Lung (tissue), 11 donors: ENCODE measurements at regions not wholly inside any gene's neighbourhood (a gene's known extent, or its start where the extent isn't known, plus 50 kb on each side); places are given as distances from the start of the nearest gene placed in this dataset.

ENCODE experiments used
- ATAC-seq: fragments of 200-7000 bp; cut with Tn5 transposase; one replicate; pipeline ENCODE4 v1.9.1; 2020; ENCODE audit warnings: moderate number of reproducible peaks; ENCODE audit not compliant: insufficient read depth, low FRiP score
- DNase-seq, 3 donors: peaks; one replicate each; pipeline ENCODE4 v3.0.0-alpha.2; 2013 to 2017
- H3K27ac ChIP-seq, 2 donors: one replicate each; pipeline ENCODE4 v1.5.1; 2013; ENCODE audit warnings: mild to moderate bottlenecking in 2 of 2, moderate library complexity in 2 of 2, control low read depth in 1 of 2, inconsistent platforms in 1 of 2, low read depth in 1 of 2, low read length in 1 of 2
- H3K27me3 ChIP-seq, 3 donors: one replicate each; pipeline ENCODE4 v1.5.1; 2013; ENCODE audit warnings: low read length in 2 of 3; ENCODE audit not compliant: control insufficient read depth in 3 of 3, insufficient read depth in 3 of 3
- H3K36me3 ChIP-seq, 4 donors: one replicate each; pipeline ENCODE4 v1.5.1; 2013; ENCODE audit warnings: low read length in 4 of 4, mild to moderate bottlenecking in 1 of 4, moderate library complexity in 1 of 4; ENCODE audit not compliant: control insufficient read depth in 4 of 4, insufficient read depth in 4 of 4
- H3K4me1 ChIP-seq, 5 donors: one replicate each; pipeline ENCODE4 v1.5.1; 2013; ENCODE audit warnings: low read length in 5 of 5, mild to moderate bottlenecking in 2 of 5, moderate library complexity in 1 of 5; ENCODE audit not compliant: control insufficient read depth in 5 of 5, insufficient read depth in 5 of 5
- H3K4me3 ChIP-seq: one replicate; pipeline ENCODE4 v1.5.1; 2013; ENCODE audit warnings: mild to moderate bottlenecking, control low read depth, moderate library complexity
- H3K9ac ChIP-seq, 2 donors: one replicate each; pipeline ENCODE4 v1.5.1; 2013; ENCODE audit warnings: low read length in 2 of 2, control low read depth in 1 of 2; ENCODE audit not compliant: insufficient read depth in 1 of 2
- H3K9me3 ChIP-seq, 4 donors: one replicate each; pipeline ENCODE4 v1.5.1; 2013; ENCODE audit warnings: low read length in 3 of 4, mild to moderate bottlenecking in 1 of 4, moderate library complexity in 1 of 4; ENCODE audit not compliant: control insufficient read depth in 4 of 4, insufficient read depth in 3 of 4
- WGBS, 2 donors: extraction: QIAGEN DNeasy Blood & Tissue Kit; methylation state at CpG; one replicate each; pipeline ENCODE4 v1.1.7; 2013; 5-methylcytosine and 5-hydroxymethylcytosine counted together
- TF ChIP-seq, protein P1 (sequence below): IDR thresholded peaks from 2 replicates; pipeline ENCODE4 v1.5.1; 2012; ENCODE audit warnings: mild to moderate bottlenecking; ENCODE audit errors: control extremely low read depth, extremely low read depth
- donor health status: control.
- donor health status: control.
- donor health status: Bipolar disorder and iron deficiency.
- donor health status: healthy.
- donor health status: DM: yes; HTN: yes; CAD: no.

DNA sequence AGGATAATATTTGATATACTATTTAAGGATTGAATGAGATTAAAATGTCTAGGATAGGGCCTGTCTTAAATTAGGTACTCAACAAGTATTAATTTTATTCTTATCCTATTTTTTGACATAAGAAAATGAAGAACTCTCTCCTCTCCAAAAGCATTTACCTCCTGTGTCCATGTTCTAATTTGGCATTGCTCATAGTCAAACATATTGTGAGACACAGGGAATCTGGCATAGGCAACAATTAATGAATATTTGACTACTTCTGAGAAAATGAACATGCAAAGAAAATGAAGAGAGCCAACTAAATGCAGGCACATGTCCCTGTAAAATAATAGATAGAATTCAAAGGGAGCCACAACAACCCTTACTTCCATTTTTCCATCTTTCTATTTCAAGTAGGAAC is 198.5 kb upstream of the C11orf87 start:
- Histone ChIP-seq H3K27me3 (no peaks in the 10 kb centered on the region), H3K9me3 (peaks cover 0 to 3% (median 0%) of the 10 kb centered on the region in 4 donors), H3K27ac (no peak overlapping the region), H3K4me3 (no peak overlapping the region), H3K9ac (no peak overlapping the region), H3K36me3 (no peaks in the 10 kb centered on the region), H3K4me1 (no peaks in the 10 kb centered on the region)
- DNase-seq (no peak), ATAC-seq (no peak)
- TF ChIP-seq, protein P1, sequence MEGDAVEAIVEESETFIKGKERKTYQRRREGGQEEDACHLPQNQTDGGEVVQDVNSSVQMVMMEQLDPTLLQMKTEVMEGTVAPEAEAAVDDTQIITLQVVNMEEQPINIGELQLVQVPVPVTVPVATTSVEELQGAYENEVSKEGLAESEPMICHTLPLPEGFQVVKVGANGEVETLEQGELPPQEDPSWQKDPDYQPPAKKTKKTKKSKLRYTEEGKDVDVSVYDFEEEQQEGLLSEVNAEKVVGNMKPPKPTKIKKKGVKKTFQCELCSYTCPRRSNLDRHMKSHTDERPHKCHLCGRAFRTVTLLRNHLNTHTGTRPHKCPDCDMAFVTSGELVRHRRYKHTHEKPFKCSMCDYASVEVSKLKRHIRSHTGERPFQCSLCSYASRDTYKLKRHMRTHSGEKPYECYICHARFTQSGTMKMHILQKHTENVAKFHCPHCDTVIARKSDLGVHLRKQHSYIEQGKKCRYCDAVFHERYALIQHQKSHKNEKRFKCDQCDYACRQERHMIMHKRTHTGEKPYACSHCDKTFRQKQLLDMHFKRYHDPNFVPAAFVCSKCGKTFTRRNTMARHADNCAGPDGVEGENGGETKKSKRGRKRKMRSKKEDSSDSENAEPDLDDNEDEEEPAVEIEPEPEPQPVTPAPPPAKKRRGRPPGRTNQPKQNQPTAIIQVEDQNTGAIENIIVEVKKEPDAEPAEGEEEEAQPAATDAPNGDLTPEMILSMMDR: no peak

DNA sequence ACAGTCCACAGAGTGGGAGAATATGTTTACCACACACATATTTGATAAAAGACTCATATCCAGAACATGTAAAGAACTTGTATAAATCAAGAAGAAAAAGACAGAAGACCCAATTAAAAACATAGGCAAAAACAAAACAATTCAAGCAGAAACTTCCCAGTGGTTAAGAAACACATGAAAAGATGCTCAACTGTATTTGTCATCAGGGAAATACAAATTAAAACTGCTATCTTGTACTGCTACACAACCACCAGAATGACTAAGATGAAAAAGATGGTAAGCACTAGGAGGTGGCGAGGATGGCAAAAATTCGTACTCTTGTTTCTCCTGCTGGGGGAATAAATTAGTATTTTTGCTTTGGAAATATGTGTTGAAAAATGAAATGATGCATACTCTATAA is 192.3 kb upstream of the C11orf87 start:
- WGBS, 2 donors: 89 to 94% methylated on average over 2 of the region's 2 CpGs
- Histone ChIP-seq H3K4me1 (no peaks in the 10 kb centered on the region), H3K27me3 (no peaks in the 10 kb centered on the region), H3K9me3 (no peaks in the 10 kb centered on the region), H3K9ac (no peak overlapping the region), H3K36me3 (no peaks in the 10 kb centered on the region), H3K4me3 (no peak overlapping the region), H3K27ac (no peak overlapping the region)
- no peak for DNase-seq
- ATAC-seq: no peak
- TF ChIP-seq, protein P1: no peak

DNA sequence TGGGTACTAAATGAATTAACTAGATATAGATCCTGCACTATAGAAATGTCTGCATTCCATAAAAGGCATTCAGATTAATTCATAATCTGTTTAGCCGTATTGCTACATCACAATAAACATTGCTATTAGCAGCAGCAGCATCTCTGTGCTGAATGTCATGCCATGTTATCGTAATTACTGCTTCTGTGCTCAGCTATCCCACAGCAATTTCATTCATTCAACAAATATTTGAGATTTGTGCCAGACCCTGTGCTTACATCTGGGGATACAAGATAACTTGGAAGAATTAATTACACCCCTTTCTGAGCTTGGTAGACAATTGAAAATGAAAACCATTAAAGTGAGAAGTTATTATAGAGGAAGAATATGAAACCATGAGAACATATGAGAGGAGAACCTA is 185.8 kb upstream of the C11orf87 start:
- no peak overlapping the region for H3K4me3 ChIP-seq
- H3K36me3 ChIP-seq: no peaks in the 10 kb centered on the region
- no peak overlapping the region for H3K9ac ChIP-seq
- ATAC-seq: no peak
- no peaks in the 10 kb centered on the region for H3K27me3 ChIP-seq
- DNase-seq: no peak
- 90 to 93% methylated on average over 2 of the region's 2 CpGs for WGBS, 2 donors
- TF ChIP-seq, protein P1: no peak
- no peaks in the 10 kb centered on the region for H3K9me3 ChIP-seq
- H3K4me1 ChIP-seq: no peaks in the 10 kb centered on the region
- H3K27ac ChIP-seq: no peak overlapping the region

DNA sequence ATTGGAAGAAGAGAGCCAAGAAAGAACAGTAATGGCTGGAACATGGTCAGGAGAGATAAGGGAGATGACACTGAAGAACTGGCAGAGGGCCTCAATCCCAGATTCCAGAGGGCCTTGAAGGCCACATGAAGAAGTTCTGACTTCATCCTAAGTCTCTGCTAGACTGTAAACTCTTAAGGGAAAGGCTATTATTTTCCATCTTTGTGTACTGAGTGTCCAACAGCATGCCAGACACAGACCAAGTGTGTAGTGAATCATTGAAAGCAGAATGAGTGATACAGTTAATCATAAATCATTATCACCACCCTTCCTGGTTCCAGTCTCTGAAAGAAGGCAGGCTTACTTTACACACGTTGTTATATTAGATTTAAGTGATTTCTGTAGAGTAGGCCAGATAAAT is 185.3 kb upstream of the C11orf87 start:
- Histone ChIP-seq H3K4me1 (no peaks in the 10 kb centered on the region), H3K4me3 (no peak overlapping the region), H3K27me3 (no peaks in the 10 kb centered on the region), H3K36me3 (no peaks in the 10 kb centered on the region), H3K9me3 (no peaks in the 10 kb centered on the region), H3K27ac (no peak overlapping the region), H3K9ac (no peak overlapping the region)
- ATAC-seq: no peak
- DNase-seq: no peak
- TF ChIP-seq, protein P1: no peak
- WGBS, 2 donors: 39 to 60% methylated on average over 1 of the region's 1 CpG
